ENCODE measurements at regions not wholly inside any gene's neighbourhood (a gene's known extent, or its start where the extent isn't known, plus 50 kb on each side); places are given as distances from the start of the nearest gene placed in this dataset.

DNA sequence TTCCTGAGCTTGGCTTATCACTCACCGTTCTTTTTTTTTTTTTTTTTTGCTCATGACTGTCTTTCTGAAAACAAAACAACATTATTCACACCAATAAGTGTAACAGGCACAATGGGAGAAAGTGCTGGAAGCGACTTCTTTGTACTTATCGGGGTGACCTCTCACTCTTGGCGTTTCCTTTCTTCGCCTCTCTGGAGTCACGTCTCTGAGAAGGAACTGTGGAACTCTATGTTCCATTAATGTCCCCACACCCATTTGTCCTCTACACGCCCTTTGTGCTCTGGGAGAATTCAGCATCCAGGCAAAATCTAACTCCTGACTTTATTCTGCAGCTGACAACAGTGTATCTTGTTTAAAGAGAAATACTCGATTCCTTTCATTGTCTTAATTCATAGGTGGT is 70.8 kb upstream of the FAM204A start:
- no peak for DNase-seq (ENCODE audit: low read depth)

DNA sequence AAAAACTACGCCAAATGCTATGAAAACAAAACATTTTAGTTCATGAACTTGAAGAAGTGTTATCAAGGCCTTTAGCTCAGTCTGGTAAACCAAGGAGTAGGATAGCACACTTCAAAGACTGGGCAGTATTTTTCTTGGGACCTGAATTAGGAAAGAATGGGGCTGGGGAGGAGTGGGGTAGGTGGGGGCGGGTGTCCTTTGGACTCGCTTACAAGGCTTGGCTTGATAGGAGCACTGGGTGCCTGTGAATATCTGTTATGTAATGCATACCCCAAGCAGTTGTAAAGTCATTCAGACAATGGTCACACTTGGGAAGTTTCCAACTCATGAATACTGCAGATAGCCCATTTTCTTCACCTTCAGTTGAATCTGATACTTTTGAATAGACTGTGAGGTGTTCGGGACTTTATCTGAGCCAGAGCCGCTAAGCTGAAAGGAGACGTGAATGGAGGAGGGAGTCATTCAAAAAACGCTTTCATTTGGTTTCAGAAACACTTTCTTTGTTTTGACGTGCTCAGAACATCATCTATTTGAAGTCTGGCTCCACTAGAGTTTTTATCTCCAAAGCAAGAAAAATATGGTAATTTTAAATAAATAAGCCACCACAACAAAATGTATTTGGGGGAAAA is 70.1 kb upstream of the FAM204A start:
- DNase-seq (ENCODE audit: low read depth), result no peak

GRCh38 chr10:118409295-118409694 is 67.2 kb upstream of the FAM204A start:
- DNase-seq (ENCODE audit: low read depth), result no peak

DNA sequence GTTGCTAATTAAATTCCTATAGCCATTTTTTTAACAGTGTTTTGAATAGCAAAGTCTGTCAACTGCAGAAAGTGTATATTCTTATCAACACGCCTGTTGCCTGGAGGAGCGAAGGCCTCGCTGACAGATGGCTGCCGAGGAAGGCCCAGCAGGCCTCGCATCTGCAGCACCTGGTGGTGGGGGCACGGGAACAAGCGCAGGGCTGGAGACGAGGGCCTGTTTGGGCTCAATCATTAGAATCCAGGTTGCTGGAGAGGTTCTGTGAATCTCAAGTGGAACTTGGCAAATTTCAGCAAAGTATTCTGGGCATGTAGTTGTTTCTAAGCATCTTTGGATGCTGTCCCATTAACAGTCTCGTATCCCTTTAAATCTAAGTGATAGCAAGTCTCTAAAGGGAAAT is 66.1 kb upstream of the FAM204A start:
- DNase-seq (ENCODE audit: low read depth), result no peak

DNA sequence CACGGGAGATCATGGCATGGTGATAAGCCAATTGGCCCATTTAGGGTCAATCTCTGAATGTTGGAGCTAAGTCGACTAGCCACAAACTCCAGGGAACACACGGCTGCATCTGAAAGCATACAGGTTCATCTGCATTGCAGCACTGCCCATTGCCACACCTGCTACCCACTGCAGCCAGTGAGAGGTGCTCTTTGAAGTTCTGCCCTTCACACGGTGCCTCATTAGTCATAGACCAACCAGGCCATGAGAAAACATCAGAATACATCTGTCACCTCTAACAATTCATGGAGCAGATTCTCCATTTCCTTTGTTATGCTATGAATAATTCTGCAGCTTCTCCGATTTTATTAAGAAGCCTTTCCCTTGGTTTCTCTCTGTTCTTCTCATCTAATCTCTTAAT is 65.7 kb upstream of the FAM204A start:
- no peak for DNase-seq (ENCODE audit: low read depth)

- no peak for DNase-seq (ENCODE audit: low read depth)
Measured at GRCh38 chr10:118407026-118407425, 64.9 kb upstream of the FAM204A start.

- no peak for DNase-seq (ENCODE audit: low read depth)
Measured at GRCh38 chr10:118405928-118406327, 63.8 kb upstream of the FAM204A start.

GRCh38 chr10:118403967-118404366 is 61.8 kb upstream of the FAM204A start:
- no peak for DNase-seq (ENCODE audit: low read depth)

DNA sequence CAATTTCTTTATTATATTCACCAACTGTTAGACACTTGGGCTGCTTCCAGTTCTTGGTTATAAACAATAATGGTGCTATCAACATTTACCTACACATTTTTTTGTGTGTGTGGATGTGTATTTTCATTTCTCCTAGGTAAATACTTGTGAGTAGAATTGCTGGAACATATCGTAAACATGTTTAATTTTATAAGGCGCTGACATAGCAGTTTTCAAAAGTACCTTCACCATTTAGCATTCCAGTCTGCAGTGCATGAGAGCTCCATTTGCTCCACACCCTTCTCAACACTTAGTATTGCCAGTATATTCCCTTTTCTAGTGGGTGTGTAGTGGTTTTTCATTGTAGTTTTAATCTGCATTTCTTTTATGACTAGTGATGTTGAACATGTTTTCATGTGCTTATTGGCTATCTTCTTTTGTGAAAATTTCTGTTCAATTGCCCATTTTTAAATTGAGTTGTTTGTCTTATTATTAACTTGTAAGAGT is 59.6 kb upstream of the FAM204A start:
- DNase-seq (ENCODE audit: low read depth), result no peak

DNA sequence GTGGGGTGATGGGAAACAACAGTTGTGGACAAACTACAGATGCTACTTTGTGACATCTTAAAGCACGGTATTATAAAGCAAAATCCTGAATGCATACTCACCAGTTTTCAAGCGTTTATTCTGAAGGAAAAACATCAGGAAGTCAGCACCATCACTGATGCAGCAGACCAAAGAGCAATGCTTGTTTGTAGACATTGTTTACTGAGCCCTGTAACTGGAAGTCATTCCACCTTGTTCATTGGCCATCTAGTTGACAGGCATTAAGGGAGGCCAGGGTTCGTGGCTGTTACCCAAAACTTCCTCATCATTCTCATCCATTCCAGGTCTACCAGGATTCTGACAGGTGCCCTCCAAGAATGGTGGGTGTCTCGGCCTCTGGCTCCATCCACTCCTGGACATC is 55.3 kb upstream of the FAM204A start:
- no peak for DNase-seq (ENCODE audit: low read depth)

DNA sequence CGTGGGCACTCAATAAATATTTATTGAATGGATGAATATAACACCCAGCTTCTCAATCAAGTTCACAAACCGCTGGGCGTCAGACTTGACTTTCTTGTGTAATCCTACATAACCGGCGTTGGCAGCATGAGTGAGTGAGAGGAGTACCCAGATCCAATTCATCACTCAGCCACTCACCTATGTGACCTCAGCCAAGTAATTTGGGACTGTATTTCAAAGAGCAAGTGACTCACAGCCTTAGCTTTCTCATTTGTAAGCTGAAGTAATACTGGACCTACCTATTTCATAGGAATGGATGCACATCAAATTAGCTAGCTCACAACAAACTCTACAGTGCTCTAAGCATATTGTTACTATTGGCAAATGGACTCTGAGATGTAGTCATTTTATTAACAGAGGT is 53.8 kb upstream of the FAM204A start:
- DNase-seq (ENCODE audit: low read depth), result no peak

GRCh38 chr10:118394301-118395200 is 52.4 kb upstream of the FAM204A start:
- DNase-seq (ENCODE audit: low read depth), result no peak

DNA sequence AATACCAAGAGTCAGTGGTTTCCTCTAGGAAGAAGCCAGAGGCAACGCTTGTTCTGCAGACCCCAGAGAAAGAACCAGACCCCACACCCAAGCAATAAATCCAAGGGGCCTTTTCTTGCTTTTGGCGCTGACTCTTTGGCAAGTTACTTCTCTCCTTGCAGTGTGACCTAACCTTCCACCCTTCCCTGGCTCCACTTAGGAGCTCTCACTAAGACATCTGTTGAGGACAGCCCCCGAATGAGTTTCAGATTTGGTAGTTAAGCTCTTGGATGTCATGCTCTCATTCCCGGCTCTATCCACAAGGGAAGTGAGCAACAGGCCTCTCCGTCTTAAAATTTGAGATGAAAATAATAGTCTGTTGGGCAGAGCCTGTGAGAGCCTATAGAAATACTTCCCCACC is 50.6 kb upstream of the FAM204A start:
- DNase-seq (ENCODE audit: low read depth), result no peak
